Breast epithelium (tissue), 4 donors: ENCODE measurements at regions not wholly inside any gene's neighbourhood (a gene's known extent, or its start where the extent isn't known, plus 50 kb on each side); places are given as distances from the start of the nearest gene placed in this dataset.

Experiments used
- DNase-seq, 2 donors: peaks; one replicate each; pipeline ENCODE4 v3.0.0-alpha.2; 2019; ENCODE audit warnings: low spot score in 2 of 2
- H3K27ac ChIP-seq, 2 donors: fragments of 200-600 bp; sonication (generic) in 1 of 2; one replicate each; pipeline ENCODE4 v1.5.1; 2016 to 2019; ENCODE audit warnings: mild to moderate bottlenecking in 1 of 2
- H3K27me3 ChIP-seq, 2 donors: fragments of 200-600 bp; sonication (generic) in 1 of 2; one replicate each; pipeline versions ENCODE4 v1.5.1 to v1.6.0; 2017 to 2019; ENCODE audit warnings: control low read depth in 1 of 2, mild to moderate bottlenecking in 1 of 2
- H3K36me3 ChIP-seq: fragments of 200-600 bp; one replicate; pipeline ENCODE4 v1.5.1; 2019
- H3K4me1 ChIP-seq, 2 donors: fragments of 200-600 bp; sonication (generic); one replicate each; pipeline ENCODE4 v1.5.1; 2016 to 2019; ENCODE audit warnings: control low read depth in 1 of 2
- H3K4me3 ChIP-seq, 3 donors: fragments of 200-600 bp; sonication (generic); 1 replicate in 2 of 3; 2 replicates in 1 of 3; pipeline ENCODE4 v1.5.1; 2016 to 2019; ENCODE audit warnings: mild to moderate bottlenecking in 3 of 3, moderate library complexity in 2 of 3
- H3K9me3 ChIP-seq, 2 donors: fragments of 200-600 bp; sonication (generic) in 1 of 2; one replicate each; pipeline ENCODE4 v1.5.1; 2016 to 2019; ENCODE audit warnings: control low read depth in 1 of 2
- CTCF ChIP-seq, 3 donors: fragments of 450-650 bp; IDR thresholded peaks; one replicate each; pipeline ENCODE4 v1.5.1; 2016 to 2017; ENCODE audit warnings: antibody characterized with exemption in 3 of 3, mild to moderate bottlenecking in 3 of 3, moderate library complexity in 3 of 3
- POLR2A ChIP-seq: fragments of 450-650 bp; IDR thresholded peaks from one replicate; pipeline ENCODE4 v1.6.1; 2016; ENCODE audit warnings: antibody characterized with exemption, mild to moderate bottlenecking, moderate library complexity
- POLR2AphosphoS5 ChIP-seq, 3 donors: sonication (generic); formaldehyde crosslinking; IDR thresholded peaks; one replicate each; pipeline ENCODE4 v1.6.1; 2017; ENCODE audit warnings: antibody characterized with exemption in 3 of 3
- intact Hi-C: fragments of 100-400 bp; cut with DNase I; formaldehyde crosslinking; loops from one replicate; pipeline ENCODE4 v1.15.1; 2023; ENCODE audit warnings: low total_unique reads

GRCh38 chr4:10283761-10284160 is 167.2 kb upstream of the WDR1 start:
- Histone ChIP-seq H3K27me3 (no peaks in the 10 kb centered on the region), H3K4me3 (no peak overlapping the region), H3K27ac (no peak overlapping the region), H3K9me3 (no peaks in the 10 kb centered on the region), H3K4me1 (no peaks in the 10 kb centered on the region), H3K36me3 (no peaks in the 10 kb centered on the region)
- TF ChIP-seq POLR2A: no peak
- TF ChIP-seq CTCF (IDR thresholded peaks at IDR 0.05): no peak
- no peak for TF ChIP-seq POLR2AphosphoS5 (IDR thresholded peaks at IDR 0.05)
- intact Hi-C loops: no loop called here
- no peak for DNase-seq

- no peak overlapping the region for H3K27ac ChIP-seq
- H3K4me1 ChIP-seq: no peaks in the 10 kb centered on the region
- intact Hi-C loops: no loop called here
These were observed 165.4 kb upstream of the WDR1 start for GRCh38 chr4:10281996-10282395.

GRCh38 chr4:10279261-10279660 is 162.7 kb upstream of the WDR1 start:
- intact Hi-C loops: no loop called here
- Histone ChIP-seq H3K9me3 (no peaks in the 10 kb centered on the region), H3K4me3 (no peak overlapping the region), H3K4me1 (no peaks in the 10 kb centered on the region), H3K27ac (no peak overlapping the region), H3K36me3 (no peaks in the 10 kb centered on the region), H3K27me3 (no peaks in the 10 kb centered on the region)
- DNase-seq: no peak
- TF ChIP-seq POLR2A (no peak), POLR2AphosphoS5 (IDR thresholded peaks at IDR 0.05) (no peak), CTCF (IDR thresholded peaks at IDR 0.05) (no peak)

More at GRCh38 chr4:10281996-10282395, 165.4 kb upstream of the WDR1 start:
- Histone ChIP-seq H3K36me3 (no peaks in the 10 kb centered on the region), H3K27me3 (no peaks in the 10 kb centered on the region), H3K9me3 (no peaks in the 10 kb centered on the region), H3K4me3 (no peak overlapping the region)
- no peak for DNase-seq
- no peak for TF ChIP-seq POLR2AphosphoS5 (IDR thresholded peaks at IDR 0.05)
- TF ChIP-seq POLR2A: no peak
- TF ChIP-seq CTCF (IDR thresholded peaks at IDR 0.05): no peak

- Histone ChIP-seq H3K4me3 (no peak overlapping the region), H3K27me3 (no peaks in the 10 kb centered on the region), H3K4me1 (no peaks in the 10 kb centered on the region), H3K36me3 (no peaks in the 10 kb centered on the region), H3K27ac (no peak overlapping the region), H3K9me3 (no peaks in the 10 kb centered on the region)
- DNase-seq: no peak
- no peak for TF ChIP-seq POLR2AphosphoS5 (IDR thresholded peaks at IDR 0.05)
- TF ChIP-seq POLR2A: no peak
- TF ChIP-seq CTCF (IDR thresholded peaks at IDR 0.05): no peak
- intact Hi-C loops: no loop called here
These were observed 161.5 kb upstream of the WDR1 start for GRCh38 chr4:10278071-10278470.

- no peak overlapping the region for H3K4me3 ChIP-seq
- no peaks in the 10 kb centered on the region for H3K36me3 ChIP-seq
- H3K27ac ChIP-seq: no peak overlapping the region
- no peaks in the 10 kb centered on the region for H3K27me3 ChIP-seq
- H3K4me1 ChIP-seq: no peaks in the 10 kb centered on the region
- TF ChIP-seq POLR2A (no peak), POLR2AphosphoS5 (IDR thresholded peaks at IDR 0.05) (no peak), CTCF (IDR thresholded peaks at IDR 0.05) (no peak)
- intact Hi-C loops: no loop called here
- DNase-seq: no peak
- no peaks in the 10 kb centered on the region for H3K9me3 ChIP-seq
These were observed 159.6 kb upstream of the WDR1 start for GRCh38 chr4:10276152-10276551.
